ENCODE measurements at regions not wholly inside any gene's neighbourhood (a gene's known extent, or its start where the extent isn't known, plus 50 kb on each side); places are given as distances from the start of the nearest gene placed in this dataset.

GRCh38 chr1:201726700-201727099 lies 102.3 kb upstream of the IPO9 start:
- peaks cover 19% of the 10 kb centered on the region for H3K4me1 Mint-ChIP-seq
- Histone ChIP-seq H3K4me3 (ENCODE audit: low read length) (no peak overlapping the region), H3K27me3 (ENCODE audit: control insufficient read depth, insufficient read depth, low read length, poor library complexity, severe bottlenecking) (no peaks in the 10 kb centered on the region), H3K36me3 (ENCODE audit: control insufficient read depth, insufficient read depth, low read length) (no peaks in the 10 kb centered on the region), H3K27ac (ENCODE audit: low read depth, low read length) (no peak overlapping the region), H3K4me1 (ENCODE audit: control insufficient read depth, insufficient read depth, low read length) (no peaks in the 10 kb centered on the region), H3K9me3 (ENCODE audit: control insufficient read depth, low read length) (no peaks in the 10 kb centered on the region), H3K9ac (ENCODE audit: extremely low read depth, low read length, poor library complexity, severe bottlenecking) (no peak overlapping the region)
- TF ChIP-seq CTCF (conservative IDR thresholded peaks at IDR 0.05), result no peak
- 100% methylated on average over 1 of the region's 2 CpGs for WGBS, 2 experiments (ENCODE audit: insufficient coverage in 1 of 2, insufficient read length in 1 of 2)
- H3K4me3 Mint-ChIP-seq, result no peak overlapping the region
- H3K27ac Mint-ChIP-seq, result no peak overlapping the region
- no peaks in the 10 kb centered on the region for H3K9me3 Mint-ChIP-seq
- peaks cover 3% of the 10 kb centered on the region for H3K27me3 Mint-ChIP-seq (ENCODE audit: insufficient read depth)
- H3K36me3 Mint-ChIP-seq (ENCODE audit: low read depth), result no peaks in the 10 kb centered on the region
- DNase-seq, result no peak

GRCh38 chr1:201728731-201729130 lies 100.2 kb upstream of the IPO9 start:
- Mint-ChIP-seq H3K27me3 (ENCODE audit: insufficient read depth) (peaks cover 3% of the 10 kb centered on the region), H3K4me3 (no peak overlapping the region), H3K27ac (no peak overlapping the region), H3K4me1 (peaks cover 17% of the 10 kb centered on the region), H3K9me3 (no peaks in the 10 kb centered on the region), H3K36me3 (ENCODE audit: low read depth) (peaks cover 2% of the 10 kb centered on the region)
- Histone ChIP-seq H3K27me3 (ENCODE audit: control insufficient read depth, insufficient read depth, low read length, poor library complexity, severe bottlenecking) (no peaks in the 10 kb centered on the region), H3K4me1 (ENCODE audit: control insufficient read depth, insufficient read depth, low read length) (no peaks in the 10 kb centered on the region), H3K9ac (ENCODE audit: extremely low read depth, low read length, poor library complexity, severe bottlenecking) (no peak overlapping the region), H3K9me3 (ENCODE audit: control insufficient read depth, low read length) (no peaks in the 10 kb centered on the region), H3K36me3 (ENCODE audit: control insufficient read depth, insufficient read depth, low read length) (no peaks in the 10 kb centered on the region), H3K27ac (ENCODE audit: low read depth, low read length) (no peak overlapping the region), H3K4me3 (ENCODE audit: low read length) (no peak overlapping the region)
- no peak for DNase-seq
- TF ChIP-seq CTCF (conservative IDR thresholded peaks at IDR 0.05), result no peak

- H3K4me3 Mint-ChIP-seq, result no peak overlapping the region
- no peak overlapping the region for H3K9ac ChIP-seq (ENCODE audit: extremely low read depth, low read length, poor library complexity, severe bottlenecking)
These were observed 98.9 kb upstream of the IPO9 start for GRCh38 chr1:201729973-201730608.

More at GRCh38 chr1:201729973-201730608, 98.9 kb upstream of the IPO9 start:
- Mint-ChIP-seq H3K4me1 (peaks cover 20% of the 10 kb centered on the region), H3K9me3 (no peaks in the 10 kb centered on the region), H3K27me3 (ENCODE audit: insufficient read depth) (peaks cover 3% of the 10 kb centered on the region), H3K27ac (no peak overlapping the region), H3K36me3 (ENCODE audit: low read depth) (peaks cover 4% of the 10 kb centered on the region)
- H3K4me1 ChIP-seq (ENCODE audit: control insufficient read depth, insufficient read depth, low read length), result peaks cover 3% of the 10 kb centered on the region
- WGBS, 2 experiments (ENCODE audit: insufficient coverage in 1 of 2, insufficient read length in 1 of 2), result 90 to 100% methylated on average over 3 to 5 of the region's 5 CpGs
- DNase-seq, result no peak
- H3K4me3 ChIP-seq (ENCODE audit: low read length), result no peak overlapping the region
- H3K9me3 ChIP-seq (ENCODE audit: control insufficient read depth, low read length), result no peaks in the 10 kb centered on the region
- no peaks in the 10 kb centered on the region for H3K27me3 ChIP-seq (ENCODE audit: control insufficient read depth, insufficient read depth, low read length, poor library complexity, severe bottlenecking)
- no peak for TF ChIP-seq CTCF (conservative IDR thresholded peaks at IDR 0.05)
- H3K36me3 ChIP-seq (ENCODE audit: control insufficient read depth, insufficient read depth, low read length), result no peaks in the 10 kb centered on the region
- no peak overlapping the region for H3K27ac ChIP-seq (ENCODE audit: low read depth, low read length)
